NCI-H510A (cell line): ENCODE measurements at regions not wholly inside any gene's neighbourhood (a gene's known extent, or its start where the extent isn't known, plus 50 kb on each side); places are given as distances from the start of the nearest gene placed in this dataset.

ENCODE experiments used
- DNase-seq: peaks from one replicate; lab custom pipeline; 2025; lab: John Stamatoyannopoulos, UW

- no peak for DNase-seq
Measured at GRCh38 chr15:81524496-81524895, 150.5 kb upstream of the TMC3 start.

- DNase-seq = no peak
Measured at GRCh38 chr15:81523867-81524266, 149.9 kb upstream of the TMC3 start.

GRCh38 chr15:81520480-81520879 lies 146.5 kb upstream of the TMC3 start:
- no peak for DNase-seq

- DNase-seq = no peak
Measured at GRCh38 chr15:81516461-81516860, 142.4 kb upstream of the TMC3 start.

- DNase-seq = no peak
Measured at GRCh38 chr15:81516012-81516411, 142.0 kb upstream of the TMC3 start.

- DNase-seq = no peak
Measured at GRCh38 chr15:81514725-81515124, 140.7 kb upstream of the TMC3 start.

GRCh38 chr15:81511138-81511537 lies 137.1 kb upstream of the TMC3 start:
- no peak for DNase-seq

GRCh38 chr15:81507831-81508230 lies 133.8 kb upstream of the TMC3 start:
- no peak for DNase-seq

GRCh38 chr15:81506936-81507335 lies 132.9 kb upstream of the TMC3 start:
- DNase-seq = no peak

- no peak for DNase-seq
Measured at GRCh38 chr15:81506071-81506470, 132.1 kb upstream of the TMC3 start.

GRCh38 chr15:81504170-81504905 lies 130.3 kb upstream of the TMC3 start:
- no peak for DNase-seq

- DNase-seq = no peak
Measured at GRCh38 chr15:81502439-81502838, 128.4 kb upstream of the TMC3 start.

GRCh38 chr15:81500081-81500480 lies 126.1 kb upstream of the TMC3 start:
- no peak for DNase-seq

- DNase-seq = no peak
Measured at GRCh38 chr15:81498294-81498693, 124.3 kb upstream of the TMC3 start.

GRCh38 chr15:81497238-81497637 lies 123.2 kb upstream of the TMC3 start:
- DNase-seq = no peak

- DNase-seq = no peak
Measured at GRCh38 chr15:81495780-81496467, 121.9 kb upstream of the TMC3 start.

GRCh38 chr15:81492969-81493645 lies 119.1 kb upstream of the TMC3 start:
- no peak for DNase-seq

GRCh38 chr15:81492331-81492968 lies 118.4 kb upstream of the TMC3 start:
- DNase-seq = no peak

GRCh38 chr15:81491414-81492096 lies 117.5 kb upstream of the TMC3 start:
- DNase-seq = no peak

- DNase-seq = no peak
Measured at GRCh38 chr15:81485806-81486205, 111.8 kb upstream of the TMC3 start.

- no peak for DNase-seq
Measured at GRCh38 chr15:81484086-81484955, 110.3 kb upstream of the TMC3 start.
